ENCODE measurements at regions not wholly inside any gene's neighbourhood (a gene's known extent, or its start where the extent isn't known, plus 50 kb on each side); places are given as distances from the start of the nearest gene placed in this dataset.

GRCh38 chr1:171426645-171427044 lies 58.7 kb upstream of the PRRC2C start:
- intact Hi-C loops (cut with DNase I; ENCODE audit: low total_unique reads) = no loop called here
- H3K36me3 ChIP-seq = no peaks in the 10 kb centered on the region
- DNase-seq = no peak
- H3K4me3 ChIP-seq = no peak overlapping the region
- no peaks in the 10 kb centered on the region for H3K4me1 ChIP-seq
- H3K27me3 ChIP-seq = no peaks in the 10 kb centered on the region
- peaks cover 0 to 8% (median 3%) of the 10 kb centered on the region in 4 donors for H3K9me3 ChIP-seq
- H3K27ac ChIP-seq = no peak overlapping the region
- no peak for TF ChIP-seq POLR2AphosphoS5 (IDR thresholded peaks at IDR 0.05)
- TF ChIP-seq, protein P1, sequence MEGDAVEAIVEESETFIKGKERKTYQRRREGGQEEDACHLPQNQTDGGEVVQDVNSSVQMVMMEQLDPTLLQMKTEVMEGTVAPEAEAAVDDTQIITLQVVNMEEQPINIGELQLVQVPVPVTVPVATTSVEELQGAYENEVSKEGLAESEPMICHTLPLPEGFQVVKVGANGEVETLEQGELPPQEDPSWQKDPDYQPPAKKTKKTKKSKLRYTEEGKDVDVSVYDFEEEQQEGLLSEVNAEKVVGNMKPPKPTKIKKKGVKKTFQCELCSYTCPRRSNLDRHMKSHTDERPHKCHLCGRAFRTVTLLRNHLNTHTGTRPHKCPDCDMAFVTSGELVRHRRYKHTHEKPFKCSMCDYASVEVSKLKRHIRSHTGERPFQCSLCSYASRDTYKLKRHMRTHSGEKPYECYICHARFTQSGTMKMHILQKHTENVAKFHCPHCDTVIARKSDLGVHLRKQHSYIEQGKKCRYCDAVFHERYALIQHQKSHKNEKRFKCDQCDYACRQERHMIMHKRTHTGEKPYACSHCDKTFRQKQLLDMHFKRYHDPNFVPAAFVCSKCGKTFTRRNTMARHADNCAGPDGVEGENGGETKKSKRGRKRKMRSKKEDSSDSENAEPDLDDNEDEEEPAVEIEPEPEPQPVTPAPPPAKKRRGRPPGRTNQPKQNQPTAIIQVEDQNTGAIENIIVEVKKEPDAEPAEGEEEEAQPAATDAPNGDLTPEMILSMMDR (IDR thresholded peaks at IDR 0.05) = no peak
- WGBS, 5 donors = 69 to 89% (median 75%) methylated on average over 4 of the region's 4 CpGs

- intact Hi-C loops (cut with DNase I; ENCODE audit: low total_unique reads) = no loop called here
- H3K27me3 ChIP-seq = no peaks in the 10 kb centered on the region
- 76 to 87% (median 80%) methylated on average over 4 of the region's 4 CpGs for WGBS, 5 donors
- no peak overlapping the region for H3K27ac ChIP-seq
- H3K4me3 ChIP-seq = no peak overlapping the region
- TF ChIP-seq, protein P1 (IDR thresholded peaks at IDR 0.05) = no peak
- TF ChIP-seq POLR2A (IDR thresholded peaks at IDR 0.05) (no peak), EP300 (IDR thresholded peaks at IDR 0.05) (no peak), POLR2AphosphoS5 (IDR thresholded peaks at IDR 0.05) (no peak)
- DNase-seq = no peak
- H3K4me1 ChIP-seq = no peaks in the 10 kb centered on the region
- peaks cover 0 to 8% (median 3%) of the 10 kb centered on the region in 4 donors for H3K9me3 ChIP-seq
- H3K36me3 ChIP-seq = no peaks in the 10 kb centered on the region
Measured at GRCh38 chr1:171427852-171428471, 57.4 kb upstream of the PRRC2C start.

DNA sequence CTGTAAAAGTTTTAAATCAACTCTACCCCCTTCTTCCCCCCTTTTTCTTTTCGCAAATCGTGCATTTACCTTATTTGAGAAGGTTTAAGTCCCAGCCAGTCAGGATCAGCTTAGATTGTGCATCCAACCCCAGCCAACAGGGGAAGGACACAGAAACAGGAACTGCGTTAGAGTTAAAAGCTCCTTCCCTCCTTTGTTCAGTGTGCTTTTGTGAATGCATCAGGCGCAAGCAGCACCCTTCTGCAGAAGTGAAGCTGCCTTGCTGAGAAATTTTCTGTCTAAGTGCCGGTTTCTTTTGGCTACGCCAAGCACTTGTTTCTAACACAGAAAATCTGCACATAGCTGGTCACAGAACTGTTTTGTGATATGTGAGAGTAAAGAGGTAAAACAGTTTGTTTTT lies 56.2 kb upstream of the PRRC2C start:
- DNase-seq = no peak
- no peak overlapping the region for H3K4me3 ChIP-seq
- no peaks in the 10 kb centered on the region for H3K27me3 ChIP-seq
- H3K36me3 ChIP-seq = no peaks in the 10 kb centered on the region
- TF ChIP-seq EP300 (IDR thresholded peaks at IDR 0.05) (no peak), POLR2AphosphoS5 (IDR thresholded peaks at IDR 0.05) (no peak)
- H3K4me1 ChIP-seq = no peaks in the 10 kb centered on the region
- 91 to 97% (median 94%) methylated on average over 6 of the region's 6 CpGs for WGBS, 5 donors
- peaks cover 0 to 8% (median 3%) of the 10 kb centered on the region in 4 donors for H3K9me3 ChIP-seq
- intact Hi-C loops (cut with DNase I; ENCODE audit: low total_unique reads) = no loop called here
- H3K27ac ChIP-seq = no peak overlapping the region

GRCh38 chr1:171431994-171432393 lies 53.3 kb upstream of the PRRC2C start:
- Histone ChIP-seq H3K27me3 (no peaks in the 10 kb centered on the region), H3K4me3 (no peak overlapping the region), H3K36me3 (no peaks in the 10 kb centered on the region), H3K4me1 (peaks cover 0 to 10% (median 2%) of the 10 kb centered on the region in 4 donors), H3K9me3 (peaks cover 0 to 8% (median 3%) of the 10 kb centered on the region in 4 donors), H3K27ac (no peak overlapping the region)
- WGBS, 5 donors = 46 to 89% (median 77%) methylated on average over 1 to 2 of the region's 2 CpGs
- intact Hi-C loops (cut with DNase I; ENCODE audit: low total_unique reads) = no loop called here
- TF ChIP-seq, protein P1 (IDR thresholded peaks at IDR 0.05) = no peak
- TF ChIP-seq POLR2A (IDR thresholded peaks at IDR 0.05) = no peak
- TF ChIP-seq POLR2AphosphoS5 (IDR thresholded peaks at IDR 0.05) = no peak
- no peak for TF ChIP-seq EP300 (IDR thresholded peaks at IDR 0.05)
- DNase-seq = no peak

DNA sequence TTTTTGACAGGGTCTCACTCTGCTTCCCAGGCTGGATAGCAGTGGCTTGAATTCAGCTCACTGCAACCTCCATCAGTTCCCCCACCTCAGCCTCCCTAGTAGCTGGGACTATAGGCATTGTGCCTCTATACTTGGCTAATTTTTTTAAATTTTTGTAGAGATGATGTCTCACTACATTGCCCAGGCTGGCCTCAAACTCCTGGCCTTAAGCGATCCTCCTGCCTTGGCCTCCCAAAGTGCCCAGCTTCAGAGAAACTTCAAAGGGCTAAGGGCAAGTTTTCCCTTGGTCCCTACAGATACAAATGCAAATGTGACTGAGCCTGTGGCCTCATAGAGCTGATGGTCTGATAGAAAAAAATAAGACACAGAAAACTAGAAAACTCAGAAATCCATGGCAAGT lies 52.9 kb upstream of the PRRC2C start:
- no peak for TF ChIP-seq POLR2AphosphoS5 (IDR thresholded peaks at IDR 0.05)
- no peak for TF ChIP-seq POLR2A (IDR thresholded peaks at IDR 0.05)
- TF ChIP-seq EP300 (IDR thresholded peaks at IDR 0.05) = no peak
- TF ChIP-seq, protein P1 (IDR thresholded peaks at IDR 0.05) = no peak
- intact Hi-C loops (cut with DNase I; ENCODE audit: low total_unique reads) = no loop called here
- Histone ChIP-seq H3K27me3 (no peaks in the 10 kb centered on the region), H3K27ac (no peak overlapping the region), H3K4me3 (no peak overlapping the region), H3K36me3 (no peaks in the 10 kb centered on the region), H3K9me3 (peaks cover 0 to 8% (median 3%) of the 10 kb centered on the region in 4 donors), H3K4me1 (peaks cover 0 to 10% (median 2%) of the 10 kb centered on the region in 4 donors)
- no peak for DNase-seq
- 88 to 100% (median 97%) methylated on average over 1 of the region's 1 CpG for WGBS, 5 donors

Data from stomach (tissue), 8 donors.